ENCODE measurements at regions not wholly inside any gene's neighbourhood (a gene's known extent, or its start where the extent isn't known, plus 50 kb on each side); places are given as distances from the start of the nearest gene placed in this dataset.

DNA sequence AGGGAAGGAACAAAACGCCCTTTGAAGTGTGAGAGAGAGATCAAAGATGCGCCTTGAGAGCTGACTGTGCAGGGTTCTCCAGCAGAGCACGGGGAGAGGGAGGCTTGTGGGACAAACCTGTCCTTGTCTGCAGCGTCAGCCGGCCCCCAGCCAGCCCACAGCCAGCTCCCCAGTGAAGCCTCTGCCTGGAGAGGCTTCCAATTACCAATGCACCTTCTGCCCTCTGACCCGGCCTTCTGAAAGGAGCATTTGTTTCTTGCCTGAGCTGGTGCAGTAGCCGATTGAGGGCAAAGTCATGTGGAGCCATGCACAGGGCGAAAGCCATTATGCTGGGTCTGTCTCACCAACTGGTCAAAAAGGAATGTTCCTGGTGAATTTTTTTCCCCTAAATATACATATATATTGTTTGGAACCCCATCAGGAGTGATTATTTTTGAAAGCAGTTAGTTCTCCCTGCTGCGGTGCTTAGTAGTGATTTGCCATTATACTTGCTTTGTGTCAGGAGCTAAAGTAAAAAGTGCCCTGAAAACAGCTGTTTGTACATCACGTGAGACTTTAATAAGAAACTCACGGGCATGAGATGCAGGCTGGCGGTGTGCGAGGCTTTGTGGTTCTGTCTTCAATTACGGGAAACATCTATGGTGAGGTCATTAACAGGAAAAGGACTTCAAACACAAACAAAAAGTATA is 268.6 kb downstream of the KLF6 start:
- DNase-seq (ENCODE audit: low spot score) = no peak

- DNase-seq (ENCODE audit: low spot score) = no peak
These were observed 270.3 kb downstream of the KLF6 start for GRCh38 chr10:3514691-3515090.

DNA sequence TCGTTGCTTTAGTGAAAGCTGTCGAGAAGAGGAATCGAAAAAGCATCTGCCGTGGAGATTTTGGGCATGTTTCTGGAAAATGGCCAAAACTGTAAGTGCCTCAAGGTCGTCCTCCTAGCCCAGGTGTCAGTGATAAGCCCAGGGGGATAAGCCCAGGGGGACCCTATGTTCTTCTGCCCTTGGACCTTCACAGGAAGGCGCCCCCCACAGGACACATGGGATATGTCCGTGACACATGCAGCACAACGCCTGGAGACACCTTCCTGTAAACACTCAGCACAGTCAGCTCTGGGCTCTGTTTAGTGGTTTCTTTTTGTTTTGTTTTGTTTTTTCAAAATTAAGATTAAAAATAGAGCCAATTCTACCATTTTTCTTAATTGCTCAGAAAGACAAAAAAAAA is 272.7 kb downstream of the KLF6 start:
- DNase-seq (ENCODE audit: low spot score) = no peak

DNA sequence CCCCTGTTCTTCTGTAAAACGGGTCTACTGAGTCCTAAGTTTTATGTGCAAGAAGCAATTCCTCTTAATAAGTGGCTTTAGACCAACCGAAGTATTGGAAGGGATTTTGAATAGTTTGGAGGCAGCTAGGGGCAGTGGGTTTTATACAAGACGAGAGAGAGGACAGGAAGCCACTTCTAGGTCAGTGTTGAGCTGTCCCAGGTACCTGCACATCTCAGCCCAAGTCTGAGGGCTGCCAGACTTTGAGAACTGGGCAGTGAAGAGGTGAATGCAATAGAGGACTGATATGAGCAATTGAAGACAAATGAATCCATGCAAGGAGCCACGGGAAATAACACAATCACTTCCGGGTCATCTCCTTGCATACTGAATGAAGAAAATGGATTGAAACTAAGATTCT is 273.5 kb downstream of the KLF6 start:
- DNase-seq (ENCODE audit: low spot score) = no peak

DNA sequence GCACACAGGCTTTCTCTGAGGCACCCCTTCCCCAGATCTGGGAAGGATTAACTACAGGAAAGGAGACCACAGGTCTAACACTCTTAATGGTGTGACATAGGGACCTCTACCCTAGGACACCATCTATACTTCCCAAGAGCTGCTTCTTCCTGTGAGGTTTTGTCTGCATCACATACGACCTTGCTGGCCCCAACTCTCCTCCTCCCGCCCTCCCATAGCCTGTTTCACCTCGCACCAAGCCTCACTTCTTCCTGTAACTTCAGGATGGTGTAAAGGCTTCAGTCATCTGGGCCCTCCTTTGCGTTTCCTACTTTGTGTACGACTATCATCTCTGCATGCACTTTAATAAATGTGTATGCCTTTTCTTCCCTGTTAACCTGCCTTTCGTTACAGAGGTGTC is 274.3 kb downstream of the KLF6 start:
- no peak for DNase-seq (ENCODE audit: low spot score)

DNA sequence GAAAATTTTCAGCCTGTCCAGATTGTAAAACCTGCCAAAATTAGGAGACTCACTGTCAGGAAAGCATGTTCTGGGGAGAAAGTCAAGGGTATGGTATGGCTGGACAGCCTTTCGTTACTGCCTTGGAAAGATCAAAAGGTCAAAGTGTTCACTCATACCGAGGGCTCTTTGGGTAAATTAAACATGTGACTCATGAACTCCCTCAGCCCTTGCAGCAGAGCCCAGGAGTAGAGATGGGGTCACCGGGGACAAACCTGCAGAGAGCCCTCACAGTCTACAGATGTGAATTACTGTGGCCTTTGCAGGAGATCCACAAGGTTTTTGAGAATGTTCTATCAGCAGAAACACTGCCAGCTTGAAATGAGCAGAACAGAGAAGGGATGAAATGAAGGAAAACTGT is 275.7 kb downstream of the KLF6 start:
- DNase-seq (ENCODE audit: low spot score) = no peak

GRCh38 chr10:3503299-3503698 is 281.7 kb downstream of the KLF6 start:
- DNase-seq (ENCODE audit: low spot score) = no peak

DNA sequence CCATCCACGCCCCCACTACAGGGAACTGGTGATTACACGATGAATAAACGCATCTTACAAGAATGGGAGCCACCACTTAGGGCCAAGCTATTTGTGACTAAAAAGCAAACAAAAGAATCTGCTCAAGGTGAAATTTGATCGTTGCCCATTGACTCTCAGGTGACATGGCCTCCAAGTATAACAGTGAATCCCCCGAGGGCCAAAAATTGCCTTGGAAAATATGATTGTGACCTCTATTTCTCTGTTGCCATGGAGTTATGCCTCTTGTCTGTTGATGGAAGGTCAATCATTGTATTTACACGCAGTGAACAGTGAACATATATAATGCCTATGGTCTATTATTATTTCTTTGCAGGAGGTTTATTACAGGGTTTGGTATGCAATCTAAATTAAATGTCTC is 282.3 kb downstream of the KLF6 start:
- DNase-seq (ENCODE audit: low spot score) = no peak

DNA sequence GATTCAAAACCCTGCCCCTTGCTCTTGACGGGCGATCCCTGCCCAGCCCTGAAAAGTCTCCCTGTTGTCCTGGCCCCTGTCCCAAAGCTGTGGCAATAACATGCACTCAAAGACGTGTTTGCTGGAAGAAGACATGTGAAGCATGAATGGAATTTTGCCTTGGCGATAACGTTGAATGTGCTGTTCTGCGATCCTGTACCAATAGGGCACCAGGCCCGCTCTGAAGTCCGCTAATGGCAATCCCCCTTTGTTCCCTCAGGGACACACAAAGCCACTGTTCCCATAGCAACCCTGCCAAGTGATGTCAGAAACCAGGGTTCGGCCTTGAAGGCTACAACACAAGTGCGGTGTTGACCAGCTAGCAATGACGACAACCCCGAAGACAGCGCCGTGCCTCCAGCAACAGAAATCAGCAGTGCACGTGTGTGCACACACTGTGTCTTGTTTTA is 284.6 kb downstream of the KLF6 start:
- DNase-seq (ENCODE audit: low spot score) = no peak

DNA sequence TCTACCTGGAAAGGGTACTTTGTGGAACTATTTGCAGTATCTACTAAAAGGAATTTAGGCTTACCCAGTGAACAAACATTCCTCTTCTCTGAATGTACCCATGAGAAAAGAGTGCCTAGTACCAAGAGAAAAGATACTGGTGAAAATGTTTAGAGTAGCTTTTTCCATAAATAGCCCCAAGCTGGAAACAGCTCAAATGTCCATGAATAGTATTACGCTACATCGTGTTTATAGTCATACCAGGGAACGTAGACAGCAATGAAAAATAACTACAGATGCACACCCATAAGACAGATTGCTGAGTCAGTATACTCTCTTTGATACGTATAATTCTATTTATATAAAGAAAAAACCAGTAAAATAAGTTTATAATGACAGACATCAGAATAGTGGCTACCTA is 285.9 kb downstream of the KLF6 start:
- DNase-seq (ENCODE audit: low spot score) = no peak

DNA sequence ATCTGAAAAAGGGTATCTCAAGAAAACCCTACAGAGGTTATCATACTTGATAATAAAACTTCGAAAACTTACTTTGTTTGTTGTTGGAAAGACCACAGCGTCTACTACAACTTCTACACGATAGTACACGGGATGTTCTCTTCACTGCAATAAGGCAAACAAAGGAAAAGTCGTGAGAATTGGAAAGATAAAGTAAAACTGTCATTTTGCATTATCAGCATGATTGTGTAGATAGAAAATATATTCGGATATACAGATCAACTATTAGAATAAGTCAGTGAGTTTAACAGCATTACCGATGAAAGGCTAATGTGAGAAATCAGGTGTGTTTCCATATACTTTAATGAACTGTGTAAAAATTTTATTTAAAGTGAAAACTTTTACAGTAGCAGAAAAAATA is 287.4 kb downstream of the KLF6 start:
- no peak for DNase-seq (ENCODE audit: low spot score)

DNA sequence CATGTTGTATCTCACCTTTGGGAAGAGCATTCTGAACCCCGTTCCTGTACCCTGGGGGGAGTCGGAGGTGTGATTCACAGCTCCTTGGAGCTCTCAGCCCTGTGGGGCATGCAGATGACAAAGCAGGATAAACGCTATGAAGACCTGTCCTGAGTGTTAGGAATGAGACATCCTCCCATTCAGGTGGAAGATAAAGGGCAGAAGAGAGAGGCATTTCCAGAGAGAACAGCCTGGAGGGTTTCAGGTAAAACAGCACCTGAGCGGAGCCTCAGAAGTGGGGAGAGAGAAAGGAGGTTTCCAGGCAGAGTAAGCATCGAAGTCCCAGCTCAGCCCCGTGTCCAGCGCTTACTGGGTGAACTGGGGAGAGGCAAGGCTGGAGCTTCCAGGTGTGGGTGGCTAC is 288.9 kb downstream of the KLF6 start:
- no peak for DNase-seq (ENCODE audit: low spot score)

DNA sequence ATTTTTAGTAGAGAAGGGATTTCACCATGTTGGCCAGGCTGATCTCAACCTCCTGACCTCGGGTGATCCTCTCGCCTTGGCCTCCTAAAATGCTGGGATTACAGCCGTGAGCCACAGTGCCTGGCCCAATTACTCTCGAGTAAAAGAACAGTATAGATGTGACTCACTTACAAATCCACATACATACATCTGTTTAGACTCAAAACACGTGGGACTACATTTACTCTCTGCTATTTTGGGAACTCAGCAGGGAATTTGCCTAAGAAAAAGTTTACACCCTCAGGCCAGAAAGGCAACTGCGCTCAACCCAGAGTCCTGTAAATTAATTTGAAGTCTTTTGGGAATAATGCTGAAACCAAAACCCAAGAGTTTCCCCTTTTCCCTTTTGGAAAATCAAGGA is 289.7 kb downstream of the KLF6 start:
- no peak for DNase-seq (ENCODE audit: low spot score)

GRCh38 chr10:3494838-3495230 is 290.2 kb downstream of the KLF6 start:
- DNase-seq (ENCODE audit: low spot score) = no peak

- DNase-seq (ENCODE audit: low spot score) = no peak
These were observed 290.7 kb downstream of the KLF6 start for GRCh38 chr10:3494131-3494837.

- DNase-seq (ENCODE audit: low spot score) = no peak
These were observed 291.4 kb downstream of the KLF6 start for GRCh38 chr10:3493621-3494020.

- no peak for DNase-seq (ENCODE audit: low spot score)
These were observed 293.4 kb downstream of the KLF6 start for GRCh38 chr10:3491571-3491970.

GRCh38 chr10:3487228-3487627 is 297.8 kb downstream of the KLF6 start:
- DNase-seq (ENCODE audit: low spot score) = no peak

- DNase-seq (ENCODE audit: low spot score) = no peak
These were observed 298.5 kb downstream of the KLF6 start for GRCh38 chr10:3486346-3487065.

GRCh38 chr10:3485057-3485686 is 299.8 kb downstream of the KLF6 start:
- no peak for DNase-seq (ENCODE audit: low spot score)

GRCh38 chr10:3484306-3485056 is 300.5 kb downstream of the KLF6 start:
- DNase-seq (ENCODE audit: low spot score) = no peak
